GM23338 (cell line): ENCODE measurements at regions not wholly inside any gene's neighbourhood (a gene's known extent, or its start where the extent isn't known, plus 50 kb on each side); places are given as distances from the start of the nearest gene placed in this dataset.

Source experiments
- ATAC-seq: fragments of 200-7000 bp; cut with Tn5 transposase; 3 replicates; pipeline ENCODE4 v1.9.1; 2020
- DNase-seq: peaks from one replicate; pipeline ENCODE4 v3.0.0-alpha.2; 2015; ENCODE audit warnings: low spot score
- H2AFZ ChIP-seq: fragments of 200-600 bp; sonication (generic); 2 replicates; pipeline ENCODE4 v1.8.0; 2016; ENCODE audit warnings: antibody characterized with exemption, mild to moderate bottlenecking, moderate library complexity
- H3F3A ChIP-seq: fragments of 200-600 bp; sonication (generic); replicated peaks from 2 replicates; pipeline ENCODE4 v1.8.0; 2017; ENCODE audit warnings: antibody characterized with exemption, mixed run types, low read depth
- H3K27ac ChIP-seq: fragments of 200-600 bp; sonication (generic); 2 replicates; pipeline ENCODE4 v1.6.1; 2016; ENCODE audit warnings: low read depth
- H3K27me3 ChIP-seq: fragments of 200-600 bp; sonication (generic); 2 replicates; pipeline ENCODE4 v1.8.0; 2016; ENCODE audit warnings: mild to moderate bottlenecking, mixed run types, moderate library complexity; ENCODE audit not compliant: insufficient read depth
- H3K36me3 ChIP-seq: fragments of 200-600 bp; sonication (generic); 2 replicates; pipeline ENCODE4 v1.8.0; 2016; ENCODE audit warnings: mild to moderate bottlenecking; ENCODE audit not compliant: insufficient read depth
- H3K4me1 ChIP-seq: fragments of 200-600 bp; sonication (generic); 2 replicates; pipeline ENCODE4 v1.8.0; 2016; ENCODE audit warnings: mild to moderate bottlenecking, moderate library complexity; ENCODE audit not compliant: insufficient read depth
- H3K4me2 ChIP-seq: fragments of 200-600 bp; sonication (generic); 2 replicates; pipeline ENCODE4 v1.7.1; 2017; ENCODE audit warnings: mixed run types
- H3K4me3 ChIP-seq: fragments of 200-600 bp; sonication (generic); 2 replicates; pipeline ENCODE4 v1.6.1; 2016; ENCODE audit warnings: mixed run types
- H3K79me2 ChIP-seq: fragments of 200-600 bp; sonication (generic); replicated peaks from 2 replicates; pipeline ENCODE4 v1.8.0; 2017; ENCODE audit warnings: mild to moderate bottlenecking; ENCODE audit not compliant: insufficient read depth
- H3K9me2 ChIP-seq: fragments of 200-600 bp; sonication (generic); 2 replicates; pipeline ENCODE4 v1.8.0; 2017; ENCODE audit not compliant: insufficient read depth
- H4K20me1 ChIP-seq: fragments of 200-600 bp; sonication (generic); replicated peaks from 2 replicates; pipeline ENCODE4 v1.8.0; 2017; ENCODE audit warnings: mild to moderate bottlenecking; ENCODE audit not compliant: insufficient read depth
- H3K27ac Mint-ChIP-seq: 2 replicates; pipeline ENCODE4 v1.8.0; 2020; ENCODE audit warnings: inconsistent platforms, mild to moderate bottlenecking, moderate library complexity, mixed read lengths
- H3K27me3 Mint-ChIP-seq: 3 replicates; pipeline ENCODE4 v1.8.0; 2022; ENCODE audit warnings: low read depth, mild to moderate bottlenecking, moderate library complexity, mixed read lengths, inconsistent platforms; ENCODE audit not compliant: insufficient read depth, poor library complexity
- H3K36me3 Mint-ChIP-seq: 3 replicates; pipeline ENCODE4 v1.8.0; 2021; ENCODE audit warnings: low read depth, mild to moderate bottlenecking, inconsistent platforms, moderate library complexity, mixed read lengths
- H3K4me1 Mint-ChIP-seq: 3 replicates; pipeline ENCODE4 v1.8.0; 2020; ENCODE audit warnings: mild to moderate bottlenecking, inconsistent platforms, mixed read lengths
- H3K4me3 Mint-ChIP-seq: 3 replicates; pipeline ENCODE4 v1.8.0; 2021; ENCODE audit warnings: moderate library complexity, mild to moderate bottlenecking, inconsistent platforms, mixed read lengths
- H3K9me3 Mint-ChIP-seq: 3 replicates; pipeline ENCODE4 v1.8.0; 2020; ENCODE audit warnings: moderate library complexity, mild to moderate bottlenecking, inconsistent platforms, mixed read lengths
- CREB1 ChIP-seq: fragments of 250-450 bp; sonication (Bioruptor Pico); IDR thresholded peaks from 2 replicates; pipeline ENCODE4 v1.5.0; 2020; ENCODE audit warnings: low read depth, mild to moderate bottlenecking, moderate library complexity
- CTCF ChIP-seq, 2 experiments: fragments of 200-600 bp in 1 of 2; sonication (generic) in 1 of 2; conservative IDR thresholded peaks; 2 replicates each; pipeline versions ENCODE4 v1.5.1 to v1.6.1; 2016 to 2017; ENCODE audit warnings: antibody characterized with exemption in 2 of 2, low read depth in 2 of 2, mild to moderate bottlenecking in 2 of 2, moderate library complexity in 1 of 2
- ETS1 ChIP-seq: IDR thresholded peaks from 2 replicates; pipeline ENCODE4 v1.6.1; 2016; ENCODE audit warnings: antibody characterized with exemption
- EZH2 ChIP-seq: fragments of 200-600 bp; sonication (generic); IDR thresholded peaks from one replicate; pipeline ENCODE4 v1.8.0; 2017; ENCODE audit warnings: antibody characterized with exemption, mild to moderate bottlenecking, low read depth; ENCODE audit not compliant: unreplicated experiment
- EZH2phosphoT487 ChIP-seq: fragments of 200-600 bp; sonication (generic); IDR thresholded peaks from one replicate; pipeline ENCODE4 v1.8.1; 2018; ENCODE audit warnings: antibody characterized with exemption; ENCODE audit not compliant: unreplicated experiment
- JUNB ChIP-seq: IDR thresholded peaks from one replicate; pipeline ENCODE4 v1.6.1; 2016; ENCODE audit warnings: antibody characterized with exemption; ENCODE audit not compliant: unreplicated experiment
- NANOG ChIP-seq: IDR thresholded peaks from 2 replicates; pipeline ENCODE4 v1.6.1; 2016; ENCODE audit warnings: antibody characterized with exemption, borderline replicate concordance
- POLR2AphosphoS5 ChIP-seq: IDR thresholded peaks from 2 replicates; pipeline ENCODE4 v1.6.1; 2016; ENCODE audit warnings: antibody characterized with exemption, low read depth
- REST ChIP-seq: IDR thresholded peaks from one replicate; pipeline ENCODE4 v1.6.1; 2018; ENCODE audit warnings: antibody characterized with exemption; ENCODE audit not compliant: unreplicated experiment
- STAT1 ChIP-seq: IDR thresholded peaks from one replicate; pipeline ENCODE4 v1.6.1; 2016; ENCODE audit warnings: antibody characterized with exemption; ENCODE audit not compliant: unreplicated experiment
- ZNF114 ChIP-seq: fragments of 250-450 bp; sonication (Bioruptor Pico); IDR thresholded peaks from 2 replicates; pipeline ENCODE4 v1.5.0; 2020; ENCODE audit warnings: mild to moderate bottlenecking, moderate library complexity
- ZNF331 ChIP-seq: fragments of 250-450 bp; sonication (Bioruptor Pico); IDR thresholded peaks from 2 replicates; pipeline ENCODE4 v1.5.0; 2020; ENCODE audit warnings: low read depth, mild to moderate bottlenecking, moderate library complexity
- ZNF462 ChIP-seq: fragments of 250-450 bp; sonication (Bioruptor Pico); IDR thresholded peaks from 2 replicates; pipeline ENCODE4 v1.5.0; 2020; ENCODE audit warnings: mild to moderate bottlenecking, moderate library complexity

- H3K9me3 Mint-ChIP-seq: no peaks in the 10 kb centered on the region
- Histone ChIP-seq H3K4me1 (no peaks in the 10 kb centered on the region), H3K4me3 (no peak overlapping the region), H4K20me1 (no peaks in the 10 kb centered on the region), H3K4me2 (no peak overlapping the region), H3F3A (no peaks in the 10 kb centered on the region), H3K36me3 (no peaks in the 10 kb centered on the region), H3K79me2 (no peaks in the 10 kb centered on the region), H3K9me2 (no peaks in the 10 kb centered on the region), H3K27ac (no peak overlapping the region), H3K27me3 (no peaks in the 10 kb centered on the region), H2AFZ (no peak overlapping the region)
- H3K4me1 Mint-ChIP-seq: no peaks in the 10 kb centered on the region
- no peaks in the 10 kb centered on the region for H3K36me3 Mint-ChIP-seq
- ATAC-seq: no peak
- DNase-seq: no peak
- TF ChIP-seq REST (no peak), CTCF (conservative IDR thresholded peaks at IDR 0.05; ENCODE audit: low read depth in 2 of 2) (no peak), ETS1 (no peak), EZH2 (no peak), JUNB (no peak), ZNF462 (CRISPR knock-in tag) (no peak), CREB1 (no peak), POLR2AphosphoS5 (no peak), NANOG (no peak), STAT1 (no peak), ZNF114 (CRISPR knock-in tag) (no peak), ZNF331 (CRISPR knock-in tag) (no peak), EZH2phosphoT487 (no peak)
- H3K27me3 Mint-ChIP-seq: no peaks in the 10 kb centered on the region
- H3K4me3 Mint-ChIP-seq: no peak overlapping the region
- no peak overlapping the region for H3K27ac Mint-ChIP-seq
Measured at GRCh38 chr16:82236875-82237274, 66.9 kb upstream of the MPHOSPH6 start.
